ENCODE measurements at regions not wholly inside any gene's neighbourhood (a gene's known extent, or its start where the extent isn't known, plus 50 kb on each side); places are given as distances from the start of the nearest gene placed in this dataset.

GRCh38 chr6:163724196-163724595 lies 309.7 kb downstream of the QKI start:
- no peak for DNase-seq (ENCODE audit: low read depth in 3 of 3)

DNA sequence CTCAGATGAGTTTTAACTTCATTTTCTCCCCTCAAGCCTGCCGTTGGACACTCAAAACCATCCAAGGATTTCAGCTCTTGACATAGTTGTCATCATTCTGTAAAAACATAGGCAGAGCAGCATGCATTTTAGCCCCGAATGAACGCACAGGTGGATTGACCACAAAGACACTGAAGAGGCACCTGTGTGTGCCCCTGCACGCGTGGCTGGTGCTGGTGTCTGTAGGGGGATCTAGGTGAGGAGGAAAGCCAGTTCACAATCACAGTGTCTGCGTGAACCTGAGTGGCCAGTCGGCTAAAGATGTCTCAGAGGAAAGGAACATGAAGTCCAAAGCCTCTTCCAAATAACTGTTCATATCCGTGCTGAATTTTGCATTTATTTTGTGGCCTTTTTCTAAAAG lies 309.2 kb downstream of the QKI start:
- no peak for DNase-seq (ENCODE audit: low read depth in 3 of 3)

- DNase-seq (ENCODE audit: low read depth in 3 of 3) = no peak
Observed at GRCh38 chr6:163721922-163722692, 307.6 kb downstream of the QKI start.

DNA sequence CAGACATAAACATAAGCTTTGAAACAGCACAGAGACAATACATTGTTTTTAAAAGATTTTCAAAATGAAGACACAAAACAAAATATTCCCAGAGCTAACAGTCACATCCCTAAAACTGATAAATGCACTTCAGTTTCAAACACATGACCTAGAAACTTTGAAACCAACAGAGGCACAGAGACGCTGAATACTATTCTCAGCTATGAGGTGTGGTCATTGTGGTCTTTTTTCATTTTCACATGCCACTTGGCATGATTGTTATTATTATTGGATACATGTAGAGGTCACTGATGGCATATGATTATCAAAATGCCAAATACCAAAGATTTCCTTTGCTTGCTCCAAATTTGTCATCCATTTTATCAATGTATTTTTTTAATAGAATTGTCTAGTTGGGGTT lies 306.9 kb downstream of the QKI start:
- no peak for DNase-seq (ENCODE audit: low read depth in 3 of 3)

DNA sequence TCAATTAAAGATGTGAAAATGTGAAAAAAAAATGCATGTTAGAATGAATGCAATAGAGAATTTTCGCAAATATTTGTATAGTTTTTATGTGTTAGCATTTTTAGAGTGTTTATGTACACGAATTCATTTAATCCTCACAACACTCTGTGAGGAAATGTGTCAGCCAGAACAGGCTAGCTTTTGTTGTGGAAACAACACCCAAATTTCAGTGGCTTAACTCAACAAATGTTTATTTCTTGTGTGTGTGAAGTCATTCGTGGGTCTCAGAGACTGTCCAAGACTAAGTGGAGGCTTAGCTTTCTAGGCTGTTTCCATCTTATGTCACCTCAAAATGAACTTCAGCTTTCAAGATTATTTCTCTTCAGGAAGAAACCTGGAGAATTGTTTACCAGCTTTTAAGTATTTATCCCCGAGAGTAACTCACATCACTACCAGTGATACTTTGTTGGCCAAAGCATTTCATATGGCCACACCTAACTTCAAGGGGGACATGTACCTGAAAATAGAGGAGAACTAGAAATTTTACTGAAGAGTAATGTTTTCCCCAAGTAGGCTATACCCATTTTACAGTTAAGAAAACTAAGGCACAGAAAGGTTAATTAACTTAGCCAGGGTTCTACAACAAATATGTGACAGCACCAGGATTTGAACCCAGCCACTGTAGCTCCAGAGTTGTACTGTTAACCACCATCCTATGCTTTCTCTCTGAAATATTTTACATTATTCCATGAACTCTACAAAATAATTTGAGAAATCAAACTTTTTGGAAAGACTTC lies 306.1 kb downstream of the QKI start:
- no peak for DNase-seq (ENCODE audit: low read depth in 3 of 3)

DNA sequence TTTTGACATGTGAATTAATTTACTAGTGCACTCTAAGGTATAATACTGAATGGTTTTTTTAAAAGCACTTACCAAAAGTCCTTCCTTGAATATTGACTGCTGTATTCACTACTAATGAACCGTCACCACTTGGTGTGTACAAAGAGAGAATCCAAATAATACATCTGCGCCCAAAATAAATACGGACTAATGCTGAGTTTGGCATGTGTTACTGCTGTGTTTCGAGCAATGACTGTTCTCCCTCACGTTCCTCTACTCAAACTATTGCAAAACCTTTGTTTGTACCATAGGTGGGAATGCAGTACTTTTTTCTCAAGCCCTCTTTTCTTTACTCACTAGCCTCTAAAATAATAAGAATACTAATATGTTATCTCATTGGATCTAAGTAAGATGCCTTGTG lies 305.5 kb downstream of the QKI start:
- no peak for DNase-seq (ENCODE audit: low read depth in 3 of 3)

GRCh38 chr6:163719028-163719742 lies 304.7 kb downstream of the QKI start:
- no peak for DNase-seq (ENCODE audit: low read depth in 3 of 3)

DNA sequence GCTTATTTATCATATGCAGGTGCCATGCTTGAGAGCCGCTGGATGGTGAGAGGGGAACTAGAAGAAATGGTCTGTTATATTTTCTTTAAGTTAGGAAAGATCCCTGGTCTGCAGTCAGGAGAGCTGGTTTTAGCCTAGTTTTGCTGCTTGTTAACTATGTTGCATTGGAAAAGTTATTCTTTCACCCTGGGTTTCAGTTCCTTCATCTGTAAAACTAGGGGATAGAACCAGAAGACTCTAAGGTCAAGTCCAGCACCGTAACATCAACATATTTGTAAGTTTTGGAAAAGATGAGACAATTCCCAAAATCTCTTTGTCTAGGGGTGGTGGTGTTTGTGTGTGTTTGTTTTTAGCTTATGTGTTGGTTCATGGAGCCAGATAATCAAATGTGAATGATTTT lies 304.0 kb downstream of the QKI start:
- DNase-seq (ENCODE audit: low read depth in 3 of 3) = no peak

DNA sequence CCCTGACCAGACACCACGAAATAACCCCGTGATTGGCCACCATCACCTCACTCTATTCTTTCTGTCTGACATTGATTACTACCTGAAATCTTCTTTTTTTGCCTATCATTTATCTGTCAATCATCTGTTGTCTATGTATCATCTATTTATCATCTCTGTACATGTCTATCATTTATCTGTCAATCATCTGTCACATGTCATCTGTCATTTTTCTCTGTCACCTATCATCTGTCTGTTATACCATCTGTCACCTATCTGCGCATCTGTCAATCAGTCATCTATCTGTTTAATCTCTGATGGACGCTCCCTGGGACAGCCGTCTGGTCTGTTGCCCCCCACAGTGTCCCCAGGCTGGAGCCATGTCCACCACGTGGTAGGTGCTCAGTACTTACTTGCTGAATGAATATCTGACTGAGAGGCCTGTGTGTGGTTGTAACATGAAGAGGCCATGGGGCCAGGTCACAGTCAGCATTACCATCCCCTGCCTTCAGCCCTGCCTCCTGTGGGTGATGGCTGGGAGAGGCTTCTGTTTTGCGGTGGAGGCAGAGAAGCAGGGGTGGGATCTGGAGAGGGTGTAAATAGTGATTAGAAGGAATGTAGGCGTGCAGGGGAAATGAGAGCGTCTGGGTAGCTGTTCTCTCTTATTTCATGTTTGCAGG lies 302.7 kb downstream of the QKI start:
- no peak for DNase-seq (ENCODE audit: low read depth in 3 of 3)

GRCh38 chr6:163716690-163717089 lies 302.2 kb downstream of the QKI start:
- DNase-seq (ENCODE audit: low read depth in 3 of 3) = no peak

DNA sequence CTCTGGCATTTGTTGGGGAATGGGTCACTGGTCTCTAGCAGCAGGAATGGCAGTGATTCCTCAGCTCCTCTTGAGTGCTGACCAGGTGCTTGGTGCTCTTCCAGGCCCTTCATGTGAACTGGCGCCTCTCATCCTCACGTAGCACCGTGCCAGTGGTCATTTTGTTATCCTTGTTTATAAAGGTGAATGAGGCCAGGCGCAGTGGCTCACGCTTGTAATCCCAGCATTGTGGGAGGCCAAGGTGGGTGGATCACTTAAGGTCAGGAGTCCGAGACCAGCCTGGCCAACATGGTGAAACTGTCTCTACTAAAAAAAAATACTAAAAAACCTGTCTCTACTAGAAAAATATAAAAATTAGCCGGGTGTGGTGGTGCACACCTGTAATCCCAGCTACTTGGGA lies 301.3 kb downstream of the QKI start:
- no peak for DNase-seq (ENCODE audit: low read depth in 3 of 3)

- DNase-seq (ENCODE audit: low read depth in 3 of 3) = no peak
Observed at GRCh38 chr6:163714179-163714578, 299.7 kb downstream of the QKI start.

- DNase-seq (ENCODE audit: low read depth in 3 of 3) = no peak
Observed at GRCh38 chr6:163712981-163713380, 298.5 kb downstream of the QKI start.

GRCh38 chr6:163712566-163712961 lies 298.0 kb downstream of the QKI start:
- no peak for DNase-seq (ENCODE audit: low read depth in 3 of 3)

GRCh38 chr6:163711615-163712565 lies 297.4 kb downstream of the QKI start:
- no peak for DNase-seq (ENCODE audit: low read depth in 3 of 3)

- DNase-seq (ENCODE audit: low read depth in 3 of 3) = no peak
Observed at GRCh38 chr6:163710532-163711470, 296.3 kb downstream of the QKI start.

DNA sequence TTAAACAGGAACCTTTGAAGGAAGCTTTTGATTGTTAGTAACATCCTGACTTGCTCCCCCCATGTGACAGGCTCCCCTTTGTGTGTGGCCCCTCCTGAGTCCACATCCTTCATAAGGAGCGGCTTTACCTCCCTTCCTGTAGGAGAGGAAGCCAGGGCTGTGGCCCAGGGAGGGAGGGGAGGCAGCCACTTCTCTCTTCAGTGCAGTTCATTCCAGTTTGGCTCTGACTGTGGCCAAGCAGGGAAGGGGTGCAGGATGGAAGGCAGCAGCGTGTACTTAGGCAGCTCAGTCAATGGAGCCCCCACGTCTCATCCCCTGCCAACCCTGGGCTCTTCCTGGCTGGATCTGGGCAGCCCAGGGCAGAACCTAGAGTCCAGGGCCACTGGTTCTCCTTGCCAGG lies 295.2 kb downstream of the QKI start:
- DNase-seq (ENCODE audit: low read depth in 3 of 3) = no peak

DNA sequence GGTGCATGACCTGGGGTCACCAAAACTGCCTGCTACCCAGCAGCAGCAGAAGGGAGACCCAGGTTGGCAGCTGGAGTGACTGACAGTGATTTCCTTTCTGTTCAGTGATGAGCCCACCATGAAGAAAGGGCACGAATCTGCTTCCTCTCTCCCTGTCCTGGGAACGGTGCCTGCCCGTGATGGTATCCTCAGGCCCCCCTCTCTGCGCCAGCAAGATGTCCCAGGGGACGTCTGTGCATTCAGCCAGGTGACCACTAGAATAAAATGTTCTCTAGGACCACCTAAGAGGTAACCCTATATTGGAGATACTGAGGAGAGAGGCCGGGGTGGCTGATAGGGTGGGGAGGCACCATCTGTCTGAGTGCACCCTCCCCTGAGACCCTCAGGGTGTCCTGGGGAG lies 294.7 kb downstream of the QKI start:
- no peak for DNase-seq (ENCODE audit: low read depth in 3 of 3)

- DNase-seq (ENCODE audit: low read depth in 3 of 3) = no peak
Observed at GRCh38 chr6:163708466-163708865, 293.9 kb downstream of the QKI start.

All from stimulated activated CD4-positive, alpha-beta T cell treated with anti-CD3 and anti-CD28 coated beads, TNF-alpha, amount 100 ng/mL, for 24 hours (primary cell).